NCI-H82 (cell line): ENCODE measurements at regions not wholly inside any gene's neighbourhood (a gene's known extent, or its start where the extent isn't known, plus 50 kb on each side); places are given as distances from the start of the nearest gene placed in this dataset.
"Not testable (repeated sequence)": the region's sequence is repeated elsewhere in the genome, so short reads cannot be mapped to it uniquely, and the experiment has no call there.

Experiments
- DNase-seq: peaks from one replicate; lab custom pipeline; 2025; lab: John Stamatoyannopoulos, UW

DNA sequence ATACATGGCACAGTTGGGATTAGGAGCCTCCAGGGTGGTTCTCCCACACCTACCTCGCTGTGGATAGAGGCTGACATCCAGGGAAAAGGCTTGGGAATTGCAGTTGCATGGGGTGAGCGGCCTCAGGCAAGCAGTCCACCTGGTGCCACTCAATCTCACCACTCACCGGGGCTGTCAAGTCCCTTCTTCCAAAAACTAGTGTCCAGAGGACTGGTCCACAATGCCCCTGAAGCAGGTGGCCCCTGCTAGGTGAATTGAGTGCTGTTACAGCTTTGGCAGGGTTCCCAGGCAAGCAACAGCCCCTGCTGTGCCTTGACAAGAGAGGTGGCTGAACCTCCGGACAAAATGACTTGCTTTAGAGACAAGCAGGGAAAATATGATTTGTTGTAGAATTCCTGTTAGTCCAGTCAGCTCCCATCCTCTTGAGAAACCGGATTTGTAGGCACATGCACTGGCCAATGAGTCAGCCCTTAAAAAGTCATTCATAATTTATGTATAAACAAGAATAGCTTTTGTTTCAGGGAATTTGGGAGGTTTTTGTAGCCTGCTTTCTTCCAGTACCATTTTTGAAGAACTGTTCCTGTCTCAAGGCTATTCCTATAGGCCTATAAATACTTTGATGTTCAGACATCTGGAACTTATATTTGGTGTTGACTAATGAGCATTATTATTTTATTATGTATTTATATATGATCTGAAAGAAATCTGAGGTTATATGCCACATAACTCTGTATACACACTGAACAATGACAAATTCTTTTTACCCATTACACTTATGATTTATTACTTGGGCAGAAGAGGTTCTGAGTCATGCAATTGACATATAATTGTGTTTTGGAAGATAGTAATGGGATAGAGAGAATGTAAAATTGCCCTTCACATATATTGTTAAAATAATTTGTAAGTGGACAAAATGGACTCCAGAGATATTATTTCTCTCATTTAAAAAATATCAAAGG lies 411.1 kb downstream of the ACTL7B start:
- DNase-seq, result no peak

DNA sequence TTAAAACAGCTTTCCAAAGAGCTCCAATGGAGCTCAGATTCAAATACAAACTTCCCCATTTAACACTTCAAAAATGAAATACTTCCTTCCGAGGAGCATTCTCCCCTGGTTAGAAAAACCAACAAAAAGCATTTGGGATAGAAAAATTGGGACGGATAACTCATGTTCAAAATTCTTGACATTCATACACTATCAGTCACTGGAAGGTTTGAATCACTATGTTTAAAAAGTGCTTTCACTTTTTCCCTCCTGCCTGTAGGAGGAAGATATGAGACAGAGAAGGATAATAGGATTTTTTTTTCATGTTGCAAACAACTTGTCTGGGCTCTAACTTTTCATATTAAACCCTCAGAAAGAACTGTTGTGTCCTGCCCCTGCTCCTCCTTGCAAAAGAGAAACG lies 412.0 kb downstream of the ACTL7B start:
- DNase-seq, result no peak

DNA sequence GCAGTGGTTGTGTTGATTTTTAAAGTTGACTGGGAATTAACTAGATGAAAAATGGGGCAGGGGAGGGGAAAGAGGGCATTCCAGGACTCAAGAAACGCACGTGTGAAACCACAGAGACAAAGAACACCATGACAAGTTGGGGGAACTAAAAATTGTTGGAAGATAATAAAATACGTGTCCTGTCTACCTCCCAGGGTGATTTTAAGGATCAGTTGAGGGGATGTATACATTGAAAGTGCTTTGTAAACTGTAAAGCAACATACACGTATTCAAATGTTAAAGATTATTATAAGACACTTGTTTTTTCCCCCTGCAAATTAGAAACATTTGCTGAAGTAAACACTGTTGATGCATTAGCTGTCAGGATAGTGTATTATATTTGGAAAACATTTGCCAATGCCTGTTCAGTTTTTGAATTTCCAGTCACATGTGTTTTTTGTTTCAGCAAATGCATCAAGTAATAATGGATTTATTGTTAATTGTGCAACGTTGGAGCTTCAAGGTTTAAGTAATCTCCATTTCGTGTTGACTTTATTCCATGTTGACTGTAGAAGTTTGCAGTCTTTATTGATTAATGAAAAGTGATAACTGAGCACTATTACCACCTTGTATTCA lies 412.7 kb downstream of the ACTL7B start:
- DNase-seq, result no peak

DNA sequence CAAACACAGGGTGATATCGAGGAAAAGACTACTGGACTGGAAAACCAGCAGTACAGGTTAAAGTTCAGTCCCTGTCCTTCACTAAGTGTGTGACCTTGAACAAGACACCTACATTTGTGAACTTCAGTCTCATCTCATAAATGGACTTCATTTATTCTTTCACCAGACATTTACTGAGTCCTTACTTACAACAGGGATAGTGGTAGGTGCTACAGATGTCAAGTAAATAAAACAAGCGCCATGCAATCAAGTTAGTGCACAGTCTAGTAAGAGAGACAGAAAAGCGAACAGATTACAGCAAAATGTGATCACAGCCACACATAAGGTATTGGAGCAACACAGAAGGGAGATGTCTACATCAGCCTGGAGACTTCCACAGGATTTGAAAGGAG lies 413.2 kb downstream of the ACTL7B start:
- DNase-seq, result no peak

DNA sequence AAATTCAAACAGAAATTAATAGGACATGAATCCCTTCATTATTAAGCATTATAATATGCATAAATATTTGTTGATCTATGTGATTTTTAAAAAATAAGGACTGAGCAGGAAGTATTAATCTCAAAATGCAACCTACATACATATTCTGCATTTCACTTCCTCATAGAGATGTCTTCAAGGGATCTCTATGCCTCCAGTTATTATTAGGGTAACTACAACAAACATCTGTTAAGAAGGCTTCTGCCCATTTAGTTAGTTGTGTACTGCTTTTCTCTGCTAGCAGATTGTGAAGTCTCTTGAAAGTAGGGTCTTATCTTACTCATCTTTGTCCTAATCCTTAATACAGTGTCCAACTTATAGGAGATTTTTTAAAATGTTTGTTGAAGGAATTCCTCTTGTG lies 414.1 kb downstream of the ACTL7B start:
- DNase-seq, result no peak

DNA sequence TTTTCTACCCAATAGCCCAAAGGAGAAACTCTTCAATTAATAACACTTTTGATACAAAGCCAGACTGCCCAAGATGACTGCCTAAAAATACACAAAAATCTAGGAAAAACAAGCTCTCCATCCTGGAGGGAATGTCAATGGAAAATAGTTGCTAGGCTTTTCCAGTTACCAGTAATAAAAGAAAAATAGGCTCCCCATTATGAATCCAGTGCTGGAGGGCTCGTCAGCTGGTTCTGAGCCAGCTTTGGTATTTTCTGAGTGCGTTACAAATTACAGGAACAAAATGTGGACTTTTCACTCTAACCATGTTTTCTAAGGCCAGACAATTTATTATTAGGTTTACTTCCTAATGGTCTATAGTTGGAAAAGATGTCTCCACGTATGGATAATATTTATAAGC lies 414.5 kb downstream of the ACTL7B start:
- no peak for DNase-seq

DNA sequence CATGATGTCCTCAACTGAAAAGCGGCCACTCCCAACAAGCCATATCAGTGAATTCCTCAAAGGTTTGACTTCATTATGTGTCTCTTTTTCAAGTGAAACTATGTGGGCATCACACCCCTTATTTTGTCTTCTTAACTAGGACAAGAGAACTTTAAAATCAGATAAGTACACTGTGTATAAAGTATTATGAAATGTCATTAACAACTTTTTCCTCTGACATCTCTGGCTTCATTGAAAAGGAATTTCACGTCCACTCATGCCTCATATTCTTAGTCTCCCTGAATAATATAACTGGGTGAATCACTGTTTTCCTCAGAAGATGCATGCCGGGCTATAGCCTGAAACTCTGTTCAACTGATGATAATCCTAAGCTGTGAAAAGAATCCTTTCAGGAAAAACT lies 415.8 kb downstream of the ACTL7B start:
- no peak for DNase-seq

DNA sequence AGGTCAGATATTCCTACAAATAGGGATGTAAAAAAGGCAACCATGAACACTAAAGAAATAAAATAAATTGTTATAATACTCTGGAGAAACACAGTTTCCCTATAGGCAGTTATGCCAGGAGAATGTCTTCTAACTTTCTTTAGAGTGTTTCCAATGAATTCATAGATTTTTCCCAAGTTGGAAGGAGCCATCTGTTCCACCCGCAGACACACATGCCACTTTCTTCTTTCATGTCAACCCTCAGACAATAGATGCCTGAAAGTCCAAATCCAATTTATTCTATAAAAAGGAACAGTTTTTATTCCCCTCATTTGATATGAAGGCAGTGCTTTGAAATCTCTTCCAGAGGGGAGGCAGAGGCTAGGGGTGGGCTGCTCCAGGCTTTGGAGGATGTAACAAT lies 418.1 kb downstream of the ACTL7B start:
- DNase-seq, result no peak

DNA sequence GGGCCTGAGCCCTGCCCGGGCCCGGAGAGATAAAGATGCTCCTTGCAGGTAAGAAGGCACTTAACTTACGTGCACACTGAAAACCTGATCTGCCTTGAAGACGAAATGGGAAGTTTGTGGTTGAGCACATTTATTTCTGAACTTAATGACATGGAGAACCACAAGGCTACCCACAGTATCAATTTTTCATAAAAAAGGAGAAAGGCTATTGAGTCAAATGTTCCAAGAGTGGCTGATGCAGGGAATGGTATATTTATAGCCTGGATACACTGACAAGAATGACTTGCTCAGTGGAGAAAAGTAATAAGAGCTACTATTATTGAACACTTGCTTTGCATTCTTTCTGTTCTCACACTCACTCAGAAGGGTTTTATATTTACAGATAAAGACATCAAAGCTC lies 419.3 kb downstream of the ACTL7B start:
- DNase-seq, result no peak

DNA sequence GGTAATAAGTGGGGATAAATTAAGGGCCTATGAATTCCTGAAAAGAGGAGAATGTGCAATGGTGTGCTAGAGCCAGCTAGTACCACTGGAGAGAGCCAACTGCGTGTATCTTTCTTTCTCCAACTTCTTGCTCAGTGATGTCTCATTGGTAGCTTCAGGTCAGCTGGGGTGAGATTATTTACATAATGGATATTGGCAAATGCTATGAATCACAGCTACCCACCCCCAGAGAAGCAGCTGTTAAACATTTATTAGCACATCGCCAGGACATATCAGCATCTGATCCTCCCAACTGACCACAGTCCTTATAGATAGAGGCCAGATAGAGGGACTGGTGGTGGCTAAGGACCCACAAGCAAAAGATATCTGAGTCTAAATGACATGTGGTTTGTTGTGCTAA lies 421.3 kb downstream of the ACTL7B start:
- no peak for DNase-seq

DNA sequence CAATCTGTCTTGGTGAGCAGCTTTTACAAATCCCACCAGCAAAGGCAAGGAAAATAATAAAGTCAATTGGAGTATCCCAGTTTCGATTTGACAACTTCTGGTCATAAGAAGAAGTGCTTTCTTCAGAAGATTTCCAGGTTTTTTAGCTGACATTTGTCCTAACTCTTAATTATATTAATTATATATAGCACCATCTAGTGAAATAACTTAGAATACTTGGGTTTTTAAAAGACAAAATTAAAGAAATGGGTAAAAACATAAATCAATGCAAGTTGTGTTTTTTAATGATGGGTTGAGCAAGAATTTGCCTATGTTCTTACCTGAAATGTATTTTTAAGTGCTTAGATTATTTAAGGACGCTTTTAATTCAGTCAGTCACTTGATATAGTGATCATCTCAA lies 421.8 kb downstream of the ACTL7B start:
- no peak for DNase-seq

DNA sequence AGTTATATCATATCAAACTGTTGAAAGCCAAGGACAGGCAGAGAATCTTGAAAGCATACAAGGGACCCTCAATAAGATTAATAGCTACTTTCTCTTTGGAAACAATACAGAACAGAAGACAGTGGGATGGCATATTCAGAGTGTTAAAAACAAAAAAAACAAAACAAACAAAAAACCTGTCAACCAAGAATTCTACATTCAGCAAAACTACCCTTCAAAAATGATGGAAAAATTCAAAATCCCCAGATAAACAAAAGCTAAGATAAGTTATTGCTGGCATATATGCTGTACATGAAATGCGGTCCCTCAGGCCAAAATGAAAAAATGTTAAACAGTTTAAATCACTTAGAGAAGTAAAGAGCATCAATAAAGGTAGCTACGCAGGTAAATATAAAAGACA lies 425.1 kb downstream of the ACTL7B start:
- DNase-seq, result no peak

DNA sequence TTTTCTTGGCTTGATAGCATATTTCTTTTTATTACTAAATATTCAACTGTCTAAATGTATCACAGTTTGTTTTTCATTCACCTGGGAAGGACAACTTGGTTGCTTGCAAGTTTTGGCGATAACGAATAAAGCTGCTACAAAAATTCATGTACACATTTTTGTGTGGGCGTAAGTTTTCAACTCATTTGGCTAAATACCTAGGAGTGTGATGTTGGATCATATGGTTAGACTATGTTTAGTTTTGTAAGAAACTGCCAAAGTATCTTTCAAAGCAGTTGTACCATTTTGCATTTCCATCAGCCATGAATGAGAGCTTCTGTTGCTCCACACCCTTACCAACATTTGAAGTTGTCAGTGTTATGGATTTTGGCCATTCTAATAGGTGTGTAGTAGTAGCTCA lies 428.0 kb downstream of the ACTL7B start:
- no peak for DNase-seq

DNA sequence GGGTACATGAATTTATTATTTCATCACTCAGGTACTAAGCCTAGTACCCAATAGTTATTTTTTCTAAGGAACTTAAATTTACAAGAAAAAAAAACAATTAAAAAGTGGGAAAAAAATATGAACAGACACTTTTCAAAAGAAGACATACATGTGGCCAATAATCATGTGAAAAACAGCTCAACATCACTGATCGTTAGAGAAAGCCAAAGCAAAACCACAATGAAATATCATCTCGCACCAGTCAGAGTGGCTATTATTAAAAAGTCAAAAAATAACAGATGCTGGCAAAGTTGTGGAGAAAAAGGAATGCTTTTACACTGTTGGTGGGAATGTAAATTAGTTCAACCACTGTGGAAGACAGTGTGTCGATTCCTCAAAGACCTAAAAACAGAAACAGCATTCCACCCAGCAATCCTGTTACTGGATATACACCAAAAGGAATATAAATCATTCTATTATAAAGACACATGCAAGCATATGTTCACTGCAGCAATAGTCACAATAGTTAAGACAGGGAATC lies 429.3 kb downstream of the ACTL7B start:
- DNase-seq, result not testable (repeated sequence)

DNA sequence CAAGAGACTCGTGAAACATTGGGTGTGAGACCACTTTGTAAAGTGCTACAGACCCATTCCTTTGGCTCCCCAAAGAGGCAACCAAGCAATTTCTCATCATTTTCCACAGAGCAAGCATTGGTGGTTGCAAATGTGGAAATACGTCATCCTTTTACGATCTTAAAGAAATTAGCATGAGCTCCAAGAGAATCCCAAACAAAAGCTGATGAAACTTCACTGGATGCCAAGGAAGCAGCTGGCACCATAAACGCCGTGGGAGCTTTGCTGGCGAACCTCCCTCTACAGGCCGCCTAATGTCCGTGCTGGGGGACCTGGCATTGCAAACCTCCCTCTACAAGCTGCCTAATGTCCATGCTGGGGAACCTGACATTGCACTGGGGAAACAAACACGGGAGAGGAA lies 432.4 kb downstream of the ACTL7B start:
- DNase-seq, result no peak

DNA sequence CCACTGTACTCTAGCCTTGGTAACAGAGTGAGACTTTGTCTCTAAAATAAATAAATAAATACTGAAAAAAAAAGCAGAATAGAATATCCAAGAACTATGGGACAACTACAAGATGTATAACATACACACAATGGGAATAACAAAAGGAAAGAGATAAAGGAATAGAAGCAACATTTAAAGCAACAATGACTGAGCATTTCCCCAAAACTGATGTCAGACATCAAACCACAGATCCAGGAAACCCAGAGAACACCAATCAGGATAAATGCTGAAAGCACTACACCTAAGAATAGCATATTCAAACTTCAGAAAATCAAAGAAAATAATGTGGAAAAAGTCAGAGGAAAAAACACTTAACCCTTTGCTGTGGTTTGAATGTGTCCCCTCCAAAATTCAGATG lies 436.4 kb downstream of the ACTL7B start:
- DNase-seq, result no peak

DNA sequence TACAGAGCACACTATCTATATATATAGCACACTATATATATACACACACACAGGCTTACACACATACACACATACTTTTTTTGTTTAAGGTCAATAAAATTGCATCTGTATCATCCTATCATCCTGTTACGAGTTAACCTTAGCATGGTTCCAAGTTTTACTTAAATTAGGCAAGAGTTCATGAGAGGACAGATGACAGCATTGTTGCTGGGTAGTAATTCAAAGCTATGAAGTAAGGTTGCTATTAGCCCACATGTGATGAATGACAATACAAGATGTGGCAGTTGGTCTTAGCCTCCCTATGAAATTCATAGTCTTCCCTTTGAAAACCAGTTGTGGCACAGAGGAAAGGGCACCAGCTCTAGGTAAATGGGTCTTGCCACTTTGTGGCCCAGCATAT lies 438.1 kb downstream of the ACTL7B start:
- DNase-seq, result no peak

DNA sequence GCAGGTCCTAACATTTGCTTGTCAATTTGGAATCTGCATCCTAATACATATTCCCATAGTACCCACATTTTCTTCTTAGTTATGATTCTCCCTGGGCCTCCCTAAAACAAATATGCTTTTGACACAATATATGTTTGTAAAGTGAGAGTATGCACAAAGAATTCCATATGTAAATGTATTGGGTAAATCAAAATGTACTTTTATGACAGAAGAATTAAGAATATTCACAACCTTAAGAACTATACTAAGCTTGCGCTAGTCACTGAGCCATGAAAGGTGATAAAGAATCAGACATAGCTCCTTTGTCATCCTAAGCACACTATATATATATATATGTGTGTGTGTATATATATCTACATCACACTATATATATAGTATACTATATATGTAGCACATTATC lies 438.5 kb downstream of the ACTL7B start:
- no peak for DNase-seq

DNA sequence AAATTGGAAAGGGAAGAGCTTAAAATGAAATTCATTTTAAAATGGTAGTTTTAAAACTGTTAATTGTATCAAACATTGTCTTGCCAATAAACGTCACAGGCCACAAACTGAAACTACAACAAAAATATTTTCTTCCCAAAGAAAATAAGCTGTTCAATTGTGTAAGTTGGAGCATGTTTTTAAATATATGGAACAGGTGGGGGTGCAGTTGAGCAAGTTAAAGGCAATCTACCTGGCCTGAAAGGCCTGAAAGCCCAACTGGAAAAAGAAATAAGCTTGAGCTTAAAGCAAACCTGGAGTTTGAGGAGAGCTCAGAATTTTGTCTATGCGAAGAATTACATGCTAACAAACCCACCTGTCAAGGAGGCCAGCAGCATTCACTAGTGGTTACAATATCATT lies 439.5 kb downstream of the ACTL7B start:
- DNase-seq, result no peak

DNA sequence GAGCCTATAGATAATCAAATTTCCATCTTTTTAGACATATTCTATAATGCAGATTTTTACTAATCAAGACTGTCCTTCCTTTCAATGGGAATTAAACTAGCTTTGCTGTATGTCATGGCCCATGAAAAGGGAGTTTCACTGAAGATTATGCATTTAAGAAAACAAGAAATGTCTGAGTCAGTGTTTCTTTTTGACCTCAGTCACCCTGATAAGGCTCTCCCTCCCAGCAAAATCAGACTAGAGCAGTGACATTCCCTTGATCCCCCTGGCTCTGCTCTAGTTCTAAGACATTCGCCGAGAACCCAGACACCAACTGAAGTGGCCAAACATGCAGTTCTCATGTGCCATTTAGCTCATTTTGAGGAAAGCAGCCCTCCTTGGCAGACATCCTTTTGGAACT lies 442.0 kb downstream of the ACTL7B start:
- DNase-seq, result no peak

DNA sequence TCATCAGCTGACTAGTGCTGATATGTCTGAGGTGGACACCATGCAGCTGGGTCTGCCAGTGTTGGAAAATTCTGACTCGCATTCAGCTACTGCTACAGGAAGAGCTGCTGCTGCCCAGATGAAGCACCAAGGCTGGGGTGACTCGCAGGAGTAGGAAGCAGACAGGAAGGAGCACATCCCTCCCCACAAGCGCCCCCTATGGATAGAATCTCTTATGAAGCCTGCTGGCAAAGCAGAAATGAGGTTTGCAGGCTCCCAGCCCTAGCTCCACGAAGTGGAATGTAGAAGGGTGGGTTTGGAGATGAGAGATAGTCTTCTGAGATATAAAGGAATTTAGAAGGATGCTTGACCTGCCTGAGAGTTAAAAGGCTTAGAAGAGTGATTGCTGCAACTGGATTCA lies 443.0 kb downstream of the ACTL7B start:
- DNase-seq, result peak; percentile 48

DNA sequence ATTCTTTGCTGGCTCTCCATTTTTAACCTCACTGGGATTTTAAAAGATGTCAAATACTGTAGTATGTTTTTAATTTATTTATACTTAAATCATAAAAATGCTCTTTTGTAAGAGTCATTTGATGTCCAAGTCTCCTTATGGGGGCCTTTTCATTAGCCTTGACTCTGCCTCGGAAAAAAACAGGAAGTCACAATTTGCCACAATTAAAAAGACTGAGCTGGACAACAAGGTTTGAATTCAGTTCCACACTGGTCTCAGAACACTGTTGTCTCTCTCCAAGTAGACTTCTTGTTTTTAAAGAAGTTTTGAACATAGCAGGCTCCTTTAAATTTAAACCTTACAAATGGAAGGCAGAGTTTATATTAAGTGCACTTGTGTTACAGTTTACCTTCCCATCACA lies 444.2 kb downstream of the ACTL7B start:
- DNase-seq, result no peak

DNA sequence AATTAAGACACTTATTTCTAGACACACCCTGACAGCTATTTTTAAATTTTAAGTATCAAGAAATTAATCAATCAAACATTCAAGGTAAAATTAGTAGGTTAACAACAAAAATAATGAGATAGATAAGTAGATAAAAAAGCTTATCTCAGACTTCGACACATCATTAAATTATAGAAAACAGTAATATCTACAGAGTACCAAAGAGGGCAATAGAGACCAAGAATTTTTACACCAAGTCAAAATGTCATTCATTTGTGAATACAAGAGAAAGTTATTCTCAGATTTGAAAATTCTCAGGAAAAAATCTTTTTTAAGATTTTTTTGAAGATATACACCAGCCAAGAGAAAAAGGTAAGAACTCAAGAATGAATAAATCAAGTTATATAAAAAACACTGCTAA lies 445.6 kb downstream of the ACTL7B start:
- no peak for DNase-seq

DNA sequence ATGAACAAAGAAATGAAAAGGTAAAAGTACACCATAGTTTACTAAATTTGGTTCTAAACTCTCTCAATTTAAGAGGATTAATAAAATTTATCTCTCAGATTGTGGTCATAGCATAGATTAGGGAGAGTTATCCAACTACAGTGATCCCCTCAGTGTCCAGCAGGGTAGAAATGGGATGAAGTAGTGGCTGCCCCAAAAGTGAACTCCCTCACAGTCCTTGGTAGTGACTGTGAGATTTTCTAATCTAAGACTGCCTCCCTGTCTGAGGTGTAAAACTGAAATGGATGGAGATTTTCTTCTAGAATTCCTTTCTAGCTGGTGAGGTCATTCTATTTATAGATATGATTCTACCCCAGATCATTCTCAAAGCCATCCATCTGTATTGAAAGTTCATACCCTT lies 455.5 kb downstream of the ACTL7B start:
- DNase-seq, result no peak
